NB4 (cell line): ENCODE measurements at regions not wholly inside any gene's neighbourhood (a gene's known extent, or its start where the extent isn't known, plus 50 kb on each side); places are given as distances from the start of the nearest gene placed in this dataset.

Experiments
- DNase-seq: peaks from one replicate; pipeline ENCODE4 v3.0.0; 2010; ENCODE audit warnings: low read depth
- H3K4me3 ChIP-seq: one replicate; pipeline ENCODE4 v1.5.1; 2011; ENCODE audit warnings: mild to moderate bottlenecking, low read depth, low read length, moderate library complexity
- CTCF ChIP-seq: IDR thresholded peaks from one replicate; pipeline ENCODE4 v1.5.1; 2012; ENCODE audit warnings: low read depth, low read length
- MAX ChIP-seq: IDR thresholded peaks from 2 replicates; pipeline ENCODE4 v1.6.1; 2011; ENCODE audit warnings: low read depth, low read length
- MYC ChIP-seq: IDR thresholded peaks from 2 replicates; pipeline ENCODE4 v1.6.1; 2011; ENCODE audit warnings: low read depth, low read length
- POLR2A ChIP-seq: IDR thresholded peaks from 2 replicates; pipeline ENCODE4 v1.6.1; 2011; ENCODE audit warnings: mild to moderate bottlenecking; ENCODE audit not compliant: insufficient read length; ENCODE audit errors: extremely low read depth

- H3K4me3 ChIP-seq: no peak overlapping the region
- DNase-seq: peak; percentile 20
- no peak for TF ChIP-seq MAX
- no peak for TF ChIP-seq MYC
- TF ChIP-seq CTCF: no peak
- no peak for TF ChIP-seq POLR2A
These were observed 196.2 kb upstream of the NUDT4 start for GRCh38 chr12:93181409-93181965.

GRCh38 chr12:93183940-93184671 lies 193.6 kb upstream of the NUDT4 start:
- no peak overlapping the region for H3K4me3 ChIP-seq
- DNase-seq: peak; percentile 98
- TF ChIP-seq POLR2A (peak; percentile 13), MYC (peak; percentile 74; the same call in 1 of the 2 replicates), MAX (peak; percentile 69), CTCF (no peak)

GRCh38 chr12:93184672-93185368 lies 192.9 kb upstream of the NUDT4 start:
- H3K4me3 ChIP-seq: peak overlapping the region; percentile 10
- TF ChIP-seq POLR2A: no peak
- TF ChIP-seq MYC: no peak
- no peak for TF ChIP-seq CTCF
- no peak for TF ChIP-seq MAX
- no peak for DNase-seq

GRCh38 chr12:93185369-93185741 lies 192.4 kb upstream of the NUDT4 start:
- TF ChIP-seq MYC (no peak), CTCF (no peak), MAX (no peak), POLR2A (no peak)
- no peak overlapping the region for H3K4me3 ChIP-seq
- peak; percentile 27 for DNase-seq

GRCh38 chr12:93186131-93186530 lies 191.6 kb upstream of the NUDT4 start:
- DNase-seq: peak; percentile 78
- H3K4me3 ChIP-seq: no peak overlapping the region
- TF ChIP-seq MAX (0 out of 2 replicates have a peak, but pooled peaks have one; percentile 16), MYC (peak; percentile 32; the same call in 1 of the 2 replicates), POLR2A (no peak), CTCF (no peak)
